ENCODE measurements at regions not wholly inside any gene's neighbourhood (a gene's known extent, or its start where the extent isn't known, plus 50 kb on each side); places are given as distances from the start of the nearest gene placed in this dataset.

GRCh38 chr21:16743317-16743716, 769.5 kb upstream of the CXADR start:
- Mint-ChIP-seq H3K27ac (ENCODE audit: unreplicated experiment) (no peak overlapping the region), H3K4me3 (ENCODE audit: unreplicated experiment) (no peak overlapping the region), H3K9me3 (ENCODE audit: unreplicated experiment) (no peaks in the 10 kb centered on the region), H3K27me3 (ENCODE audit: unreplicated experiment) (no peaks in the 10 kb centered on the region), H3K4me1 (ENCODE audit: low read depth, unreplicated experiment) (peaks cover 10% of the 10 kb centered on the region), H3K36me3 (ENCODE audit: unreplicated experiment) (no peaks in the 10 kb centered on the region)
- no peak for DNase-seq
- no peak for TF ChIP-seq CTCF (IDR thresholded peaks at IDR 0.05; ENCODE audit: partially characterized antibody, unreplicated experiment)

- H3K27ac Mint-ChIP-seq (ENCODE audit: unreplicated experiment): no peak overlapping the region
Observed at GRCh38 chr21:16750926-16751325, 761.9 kb upstream of the CXADR start.

GRCh38 chr21:16751695-16752474, 761.0 kb upstream of the CXADR start:
- Mint-ChIP-seq H3K27ac (ENCODE audit: unreplicated experiment) (no peak overlapping the region), H3K27me3 (ENCODE audit: unreplicated experiment) (no peaks in the 10 kb centered on the region), H3K36me3 (ENCODE audit: unreplicated experiment) (no peaks in the 10 kb centered on the region), H3K4me3 (ENCODE audit: unreplicated experiment) (no peak overlapping the region), H3K9me3 (ENCODE audit: unreplicated experiment) (no peaks in the 10 kb centered on the region), H3K4me1 (ENCODE audit: low read depth, unreplicated experiment) (peaks cover 9% of the 10 kb centered on the region)
- no peak for DNase-seq
- TF ChIP-seq CTCF (IDR thresholded peaks at IDR 0.05; ENCODE audit: partially characterized antibody, unreplicated experiment): no peak

More at GRCh38 chr21:16750926-16751325, 761.9 kb upstream of the CXADR start:
- H3K27me3 Mint-ChIP-seq (ENCODE audit: unreplicated experiment): no peaks in the 10 kb centered on the region
- H3K4me1 Mint-ChIP-seq (ENCODE audit: low read depth, unreplicated experiment): peaks cover 9% of the 10 kb centered on the region
- no peaks in the 10 kb centered on the region for H3K36me3 Mint-ChIP-seq (ENCODE audit: unreplicated experiment)
- H3K4me3 Mint-ChIP-seq (ENCODE audit: unreplicated experiment): no peak overlapping the region
- no peak for DNase-seq
- no peak for TF ChIP-seq CTCF (IDR thresholded peaks at IDR 0.05; ENCODE audit: partially characterized antibody, unreplicated experiment)
- H3K9me3 Mint-ChIP-seq (ENCODE audit: unreplicated experiment): no peaks in the 10 kb centered on the region

- no peak for TF ChIP-seq CTCF (IDR thresholded peaks at IDR 0.05; ENCODE audit: partially characterized antibody, unreplicated experiment)
- H3K9me3 Mint-ChIP-seq (ENCODE audit: unreplicated experiment): no peaks in the 10 kb centered on the region
- H3K27me3 Mint-ChIP-seq (ENCODE audit: unreplicated experiment): no peaks in the 10 kb centered on the region
- no peak overlapping the region for H3K27ac Mint-ChIP-seq (ENCODE audit: unreplicated experiment)
- peaks cover 9% of the 10 kb centered on the region for H3K4me1 Mint-ChIP-seq (ENCODE audit: low read depth, unreplicated experiment)
- H3K4me3 Mint-ChIP-seq (ENCODE audit: unreplicated experiment): no peak overlapping the region
- no peak for DNase-seq
- H3K36me3 Mint-ChIP-seq (ENCODE audit: unreplicated experiment): no peaks in the 10 kb centered on the region
Observed at GRCh38 chr21:16752475-16752857, 760.4 kb upstream of the CXADR start.

- Mint-ChIP-seq H3K4me1 (ENCODE audit: low read depth, unreplicated experiment) (peaks cover 2% of the 10 kb centered on the region), H3K4me3 (ENCODE audit: unreplicated experiment) (no peak overlapping the region), H3K36me3 (ENCODE audit: unreplicated experiment) (no peaks in the 10 kb centered on the region), H3K9me3 (ENCODE audit: unreplicated experiment) (no peaks in the 10 kb centered on the region), H3K27me3 (ENCODE audit: unreplicated experiment) (no peaks in the 10 kb centered on the region), H3K27ac (ENCODE audit: unreplicated experiment) (no peak overlapping the region)
- TF ChIP-seq CTCF (IDR thresholded peaks at IDR 0.05; ENCODE audit: partially characterized antibody, unreplicated experiment): no peak
- no peak for DNase-seq
Observed at GRCh38 chr21:16755061-16755460, 757.8 kb upstream of the CXADR start.

Data from glutamatergic neuron (in vitro differentiated cells).